K562 (cell line): ENCODE measurements at regions not wholly inside any gene's neighbourhood (a gene's known extent, or its start where the extent isn't known, plus 50 kb on each side); places are given as distances from the start of the nearest gene placed in this dataset.

Experiments used
- ATF6 ChIP-seq: sonication (generic); formaldehyde crosslinking; IDR thresholded peaks from 2 replicates; pipeline ENCODE4 v1.4.0; 2020; ENCODE audit warnings: mild to moderate bottlenecking, missing genetic modification reagents
- CBX5 ChIP-seq: IDR thresholded peaks from 2 replicates; pipeline ENCODE4 v1.6.1; 2014; ENCODE audit warnings: low read depth, borderline replicate concordance
- E2F3 ChIP-seq: fragments of 250-450 bp; sonication (Bioruptor Pico); IDR thresholded peaks from 2 replicates; pipeline ENCODE4 v1.4.0; 2020; ENCODE audit warnings: mild to moderate bottlenecking
- ELK3 ChIP-seq: fragments of 450-650 bp; formaldehyde crosslinking; IDR thresholded peaks from 2 replicates; pipeline ENCODE4 v1.4.0; 2020; ENCODE audit warnings: mild to moderate bottlenecking
- FUS ChIP-seq: fragments of 200-400 bp; formaldehyde crosslinking; optimal IDR thresholded peaks from 2 replicates; pipeline ENCODE3; 2017; ENCODE audit warnings: low read depth, low read length
- HDAC6 ChIP-seq: IDR thresholded peaks from 2 replicates; pipeline ENCODE4 v1.6.1; 2012; ENCODE audit warnings: low read depth, mild to moderate bottlenecking, control low read depth, inconsistent platforms, low read length, moderate library complexity
- KAT7 ChIP-seq: sonication (generic); formaldehyde crosslinking; IDR thresholded peaks from 2 replicates; pipeline ENCODE4 v1.8.0; 2022; ENCODE audit warnings: missing genetic modification reagents, mild to moderate bottlenecking, borderline replicate concordance
- PHB2 ChIP-seq: fragments of 450-650 bp; IDR thresholded peaks from 2 replicates; pipeline ENCODE4 v1.6.1; 2017; ENCODE audit warnings: low read depth
- RCOR1 ChIP-seq, 2 experiments: IDR thresholded peaks; 2 replicates each; pipeline ENCODE4 v1.6.1; 2012; ENCODE audit warnings: low read depth in 2 of 2, low read length in 2 of 2, borderline replicate concordance in 1 of 2, improper control_type of control experiment in 1 of 2
- TCF15 ChIP-seq: fragments of 250-450 bp; sonication (Bioruptor Pico); IDR thresholded peaks from 2 replicates; pipeline ENCODE4 v1.8.0; 2022; ENCODE audit warnings: moderate library complexity, mild to moderate bottlenecking, inconsistent platforms
- ZNF444 ChIP-seq: fragments of 250-450 bp; sonication (Bioruptor Pico); IDR thresholded peaks from 2 replicates; pipeline ENCODE4 v1.4.0; 2020; ENCODE audit warnings: mild to moderate bottlenecking, moderate library complexity
- ZNF445 ChIP-seq: fragments of 250-450 bp; sonication (Bioruptor Pico); IDR thresholded peaks from 2 replicates; pipeline ENCODE4 v1.4.0; 2020; ENCODE audit warnings: low read depth, mild to moderate bottlenecking, moderate library complexity
- ZNF518B ChIP-seq: fragments of 250-450 bp; sonication (Bioruptor Pico); IDR thresholded peaks from 2 replicates; pipeline ENCODE4 v1.5.0; 2021; ENCODE audit warnings: mild to moderate bottlenecking, moderate library complexity
- ZNF830 ChIP-seq: fragments of 250-450 bp; sonication (Bioruptor Pico); IDR thresholded peaks from 2 replicates; pipeline ENCODE4 v1.5.0; 2021; ENCODE audit warnings: mild to moderate bottlenecking

GRCh38 chr12:116644806-116645205 is 85.6 kb downstream of the MAP1LC3B2 start (continued):
- TF ChIP-seq ZNF518B (CRISPR knock-in tag) = no peak
- no peak for TF ChIP-seq ELK3 (CRISPR knock-in tag)
- TF ChIP-seq ZNF830 (CRISPR knock-in tag) = no peak
- no peak for TF ChIP-seq HDAC6
- no peak for TF ChIP-seq RCOR1 (IDR thresholded peaks at IDR 0.05; ENCODE audit: borderline replicate concordance in 1 of 2, low read depth in 2 of 2, low read length in 2 of 2)
- no peak for TF ChIP-seq KAT7 (CRISPR knock-in tag)
- no peak for TF ChIP-seq PHB2
- TF ChIP-seq ATF6 (CRISPR knock-in tag) = no peak
- TF ChIP-seq ZNF444 = no peak
- TF ChIP-seq ZNF445 (CRISPR knock-in tag) = no peak
- TF ChIP-seq FUS = no peak
- TF ChIP-seq E2F3 (CRISPR knock-in tag) = no peak
- TF ChIP-seq TCF15 = no peak
- TF ChIP-seq CBX5 = no peak
- TF ChIP-seq, all 486 proteins: peak for 0
